Thyroid gland (tissue), 4 donors: ENCODE measurements at regions not wholly inside any gene's neighbourhood (a gene's known extent, or its start where the extent isn't known, plus 50 kb on each side); places are given as distances from the start of the nearest gene placed in this dataset.

Source experiments
- DNase-seq, 2 donors: peaks; one replicate each; pipeline ENCODE4 v3.0.0-alpha.2; 2019
- H3K27ac ChIP-seq, 3 donors: fragments of 200-600 bp; sonication (generic); 1 replicate in 2 of 3; 2 replicates in 1 of 3; pipeline ENCODE4 v1.5.1; 2016 to 2019; ENCODE audit warnings: mild to moderate bottlenecking in 1 of 3, moderate library complexity in 1 of 3
- H3K27me3 ChIP-seq: fragments of 200-600 bp; sonication (generic); one replicate; pipeline ENCODE4 v1.5.1; 2019
- H3K36me3 ChIP-seq, 2 donors: fragments of 200-600 bp; sonication (generic); one replicate each; pipeline ENCODE4 v1.5.1; 2016 to 2019
- H3K4me1 ChIP-seq, 2 donors: fragments of 200-600 bp; sonication (generic); one replicate each; pipeline ENCODE4 v1.5.1; 2017 to 2019
- H3K4me3 ChIP-seq, 3 donors: fragments of 200-600 bp; sonication (generic); replicated peaks in 1 of 3; 1 replicate in 2 of 3; 2 replicates in 1 of 3; pipeline ENCODE4 v1.5.1; 2016; ENCODE audit warnings: mild to moderate bottlenecking in 1 of 3
- H3K9me3 ChIP-seq: fragments of 200-600 bp; sonication (generic); one replicate; pipeline ENCODE4 v1.5.1; 2017
- CTCF ChIP-seq, 6 experiments: fragments of 200-600 bp in 3 of 6; fragments of 450-650 bp in 3 of 6; sonication (generic) in 3 of 6; IDR thresholded peaks; one replicate each; pipeline ENCODE4 v1.5.1; 2016 to 2019; ENCODE audit warnings: antibody characterized with exemption in 6 of 6, mild to moderate bottlenecking in 2 of 6, inconsistent platforms in 1 of 6, moderate library complexity in 1 of 6
- POLR2A ChIP-seq, 2 donors: fragments of 450-650 bp; IDR thresholded peaks; one replicate each; pipeline ENCODE4 v1.6.1; 2017; ENCODE audit warnings: antibody characterized with exemption in 2 of 2, mild to moderate bottlenecking in 2 of 2, moderate library complexity in 1 of 2
- WGBS, 2 donors: methylation state at CpG; one replicate each; pipeline ENCODE4 v1.1.5; 2017; 5-methylcytosine and 5-hydroxymethylcytosine counted together
- intact Hi-C: fragments of 100-400 bp; cut with DNase I; formaldehyde crosslinking; loops from one replicate; pipeline ENCODE4 v1.15.1; 2023

- no peaks in the 10 kb centered on the region for H3K36me3 ChIP-seq
- peaks cover 0 to 10% of the 10 kb centered on the region in 2 donors for H3K4me1 ChIP-seq
- peaks cover 20% of the 10 kb centered on the region for H3K27me3 ChIP-seq
- 85 to 92% methylated on average over 3 of the region's 3 CpGs for WGBS, 2 donors
- H3K27ac ChIP-seq = no peak overlapping the region
- H3K9me3 ChIP-seq = no peaks in the 10 kb centered on the region
- intact Hi-C loops = no loop called here
- DNase-seq = no peak
- TF ChIP-seq CTCF (IDR thresholded peaks at IDR 0.05) (no peak), POLR2A (IDR thresholded peaks at IDR 0.05) (no peak)
- no peak overlapping the region for H3K4me3 ChIP-seq
These were observed 96.4 kb upstream of the FMN2 start for GRCh38 chr1:239995281-239995680.

GRCh38 chr1:239997160-239997514, 94.5 kb upstream of the FMN2 start:
- H3K4me1 ChIP-seq = peaks cover 0 to 10% of the 10 kb centered on the region in 2 donors
- H3K4me3 ChIP-seq = no peak overlapping the region
- no peak for TF ChIP-seq CTCF (IDR thresholded peaks at IDR 0.05)
- no peak for TF ChIP-seq POLR2A (IDR thresholded peaks at IDR 0.05)
- DNase-seq = no peak
- WGBS, 2 donors = 54 to 59% methylated on average over 6 of the region's 6 CpGs
- H3K36me3 ChIP-seq = no peaks in the 10 kb centered on the region
- H3K27ac ChIP-seq = no peak overlapping the region
- intact Hi-C loops = no loop called here
- H3K9me3 ChIP-seq = no peaks in the 10 kb centered on the region
- peaks cover 20% of the 10 kb centered on the region for H3K27me3 ChIP-seq

GRCh38 chr1:239997515-239998311, 94.0 kb upstream of the FMN2 start:
- H3K9me3 ChIP-seq = no peaks in the 10 kb centered on the region
- H3K36me3 ChIP-seq = no peaks in the 10 kb centered on the region
- TF ChIP-seq POLR2A (IDR thresholded peaks at IDR 0.05) (no peak), CTCF (IDR thresholded peaks at IDR 0.05) (peak in 2 of 6 experiments; percentile 26 to 27)
- no peak overlapping the region for H3K27ac ChIP-seq
- DNase-seq = peak in 1 of 2 donors; percentile 7
- intact Hi-C loops = no loop called here
- WGBS, 2 donors = 3 to 8% methylated on average over 32 to 47 of the region's 104 CpGs
- peaks cover 0 to 10% of the 10 kb centered on the region in 2 donors for H3K4me1 ChIP-seq
- peaks cover 20% of the 10 kb centered on the region for H3K27me3 ChIP-seq
- H3K4me3 ChIP-seq = peak overlapping the region in 1 of 3 donors; percentile 14

GRCh38 chr1:239998312-239998649, 93.4 kb upstream of the FMN2 start:
- Histone ChIP-seq H3K27ac (no peak overlapping the region), H3K27me3 (peaks cover 20% of the 10 kb centered on the region)
- 45 to 48% methylated on average over 3 of the region's 3 CpGs for WGBS, 2 donors

More at GRCh38 chr1:239998312-239998649, 93.4 kb upstream of the FMN2 start:
- intact Hi-C loops = no loop called here
- H3K4me1 ChIP-seq = peaks cover 0 to 10% of the 10 kb centered on the region in 2 donors
- TF ChIP-seq CTCF (IDR thresholded peaks at IDR 0.05) (no peak), POLR2A (IDR thresholded peaks at IDR 0.05) (no peak)
- no peaks in the 10 kb centered on the region for H3K36me3 ChIP-seq
- no peak for DNase-seq
- peak overlapping the region in 1 of 3 donors; percentile 14 for H3K4me3 ChIP-seq
- H3K9me3 ChIP-seq = no peaks in the 10 kb centered on the region
